Prostate gland (tissue), 2 donors: ENCODE measurements at regions not wholly inside any gene's neighbourhood (a gene's known extent, or its start where the extent isn't known, plus 50 kb on each side); places are given as distances from the start of the nearest gene placed in this dataset.

Experiments
- DNase-seq: peaks from one replicate; pipeline ENCODE4 v3.0.0-alpha.2; 2019; ENCODE audit warnings: low spot score
- H3K27ac ChIP-seq, 2 donors: fragments of 200-600 bp; sonication (generic); 2 replicates each; pipeline ENCODE4 v1.5.1; 2017 to 2019
- H3K27me3 ChIP-seq: fragments of 200-600 bp; sonication (generic); replicated peaks from 2 replicates; pipeline ENCODE4 v1.5.1; 2019; ENCODE audit not compliant: insufficient read depth
- H3K36me3 ChIP-seq, 2 donors: fragments of 200-600 bp; sonication (generic); 1 replicate in 1 of 2; 2 replicates in 1 of 2; pipeline versions ENCODE4 v1.5.1 to v1.8.1; 2017 to 2019
- H3K4me1 ChIP-seq: fragments of 200-600 bp; sonication (generic); replicated peaks from 2 replicates; pipeline ENCODE4 v1.5.1; 2019
- H3K4me3 ChIP-seq, 2 donors: fragments of 200-600 bp; sonication (generic); 2 replicates each; pipeline ENCODE4 v1.5.1; 2017 to 2019
- H3K9me3 ChIP-seq: fragments of 200-600 bp; sonication (generic); 2 replicates; pipeline ENCODE4 v1.5.1; 2017
- POLR2A ChIP-seq: fragments of 450-650 bp; IDR thresholded peaks from one replicate; pipeline ENCODE4 v1.6.1; 2016; ENCODE audit warnings: antibody characterized with exemption, mild to moderate bottlenecking
- POLR2AphosphoS5 ChIP-seq: sonication (generic); formaldehyde crosslinking; IDR thresholded peaks from one replicate; pipeline ENCODE4 v1.6.1; 2017; ENCODE audit warnings: antibody characterized with exemption
- WGBS: methylation state at CpG from one replicate; pipeline ENCODE4 v1.1.5; 2018; 5-methylcytosine and 5-hydroxymethylcytosine counted together
- intact Hi-C: fragments of 100-400 bp; cut with DNase I; formaldehyde crosslinking; loops from one replicate; pipeline ENCODE4 v1.14.2; 2022
- TF ChIP-seq, protein P1 (sequence below), 4 experiments: fragments of 200-600 bp in 2 of 4; fragments of 450-650 bp in 2 of 4; sonication (generic) in 2 of 4; IDR thresholded peaks; 1 replicate in 3 of 4; 2 replicates in 1 of 4; pipeline ENCODE4 v1.5.1; 2016 to 2019; ENCODE audit warnings: antibody characterized with exemption in 4 of 4, mild to moderate bottlenecking in 2 of 4, moderate library complexity in 2 of 4

DNA sequence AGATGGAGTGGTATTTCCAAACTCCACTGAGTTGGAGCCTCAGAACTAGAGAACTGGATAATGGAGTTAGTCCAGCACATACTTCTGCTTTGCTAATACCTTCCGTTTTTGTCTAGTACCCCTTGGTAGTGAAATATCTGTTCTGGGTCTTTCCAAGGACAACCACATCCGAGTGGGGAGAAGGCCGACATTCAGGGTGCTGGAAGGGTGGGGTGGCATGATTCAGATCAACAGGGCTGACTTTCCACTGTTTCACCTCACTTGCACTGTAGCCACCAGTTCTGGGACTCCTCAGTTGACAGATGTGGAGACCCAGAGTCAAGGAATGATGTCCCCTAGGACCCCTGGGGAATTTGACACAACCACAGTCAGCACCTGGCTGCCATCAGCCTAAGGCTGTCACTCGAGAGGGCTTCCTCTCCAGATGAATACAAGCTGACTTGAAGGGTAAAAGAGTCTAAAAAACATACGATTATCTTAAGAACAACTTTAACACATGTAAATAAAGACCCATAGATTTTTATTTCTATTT lies 84.8 kb upstream of the HNF1B start:
- intact Hi-C loops: no loop called here
- H3K4me1 ChIP-seq: no peaks in the 10 kb centered on the region
- no peak overlapping the region for H3K4me3 ChIP-seq
- H3K9me3 ChIP-seq: no peaks in the 10 kb centered on the region
- no peak overlapping the region for H3K27ac ChIP-seq
- H3K36me3 ChIP-seq: no peaks in the 10 kb centered on the region
- H3K27me3 ChIP-seq: peaks cover 3% of the 10 kb centered on the region
- 75% methylated on average over 5 of the region's 5 CpGs for WGBS
- no peak for DNase-seq
- TF ChIP-seq POLR2AphosphoS5: no peak
- TF ChIP-seq, protein P1, sequence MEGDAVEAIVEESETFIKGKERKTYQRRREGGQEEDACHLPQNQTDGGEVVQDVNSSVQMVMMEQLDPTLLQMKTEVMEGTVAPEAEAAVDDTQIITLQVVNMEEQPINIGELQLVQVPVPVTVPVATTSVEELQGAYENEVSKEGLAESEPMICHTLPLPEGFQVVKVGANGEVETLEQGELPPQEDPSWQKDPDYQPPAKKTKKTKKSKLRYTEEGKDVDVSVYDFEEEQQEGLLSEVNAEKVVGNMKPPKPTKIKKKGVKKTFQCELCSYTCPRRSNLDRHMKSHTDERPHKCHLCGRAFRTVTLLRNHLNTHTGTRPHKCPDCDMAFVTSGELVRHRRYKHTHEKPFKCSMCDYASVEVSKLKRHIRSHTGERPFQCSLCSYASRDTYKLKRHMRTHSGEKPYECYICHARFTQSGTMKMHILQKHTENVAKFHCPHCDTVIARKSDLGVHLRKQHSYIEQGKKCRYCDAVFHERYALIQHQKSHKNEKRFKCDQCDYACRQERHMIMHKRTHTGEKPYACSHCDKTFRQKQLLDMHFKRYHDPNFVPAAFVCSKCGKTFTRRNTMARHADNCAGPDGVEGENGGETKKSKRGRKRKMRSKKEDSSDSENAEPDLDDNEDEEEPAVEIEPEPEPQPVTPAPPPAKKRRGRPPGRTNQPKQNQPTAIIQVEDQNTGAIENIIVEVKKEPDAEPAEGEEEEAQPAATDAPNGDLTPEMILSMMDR (IDR thresholded peaks at IDR 0.05): no peak
- no peak for TF ChIP-seq POLR2A

DNA sequence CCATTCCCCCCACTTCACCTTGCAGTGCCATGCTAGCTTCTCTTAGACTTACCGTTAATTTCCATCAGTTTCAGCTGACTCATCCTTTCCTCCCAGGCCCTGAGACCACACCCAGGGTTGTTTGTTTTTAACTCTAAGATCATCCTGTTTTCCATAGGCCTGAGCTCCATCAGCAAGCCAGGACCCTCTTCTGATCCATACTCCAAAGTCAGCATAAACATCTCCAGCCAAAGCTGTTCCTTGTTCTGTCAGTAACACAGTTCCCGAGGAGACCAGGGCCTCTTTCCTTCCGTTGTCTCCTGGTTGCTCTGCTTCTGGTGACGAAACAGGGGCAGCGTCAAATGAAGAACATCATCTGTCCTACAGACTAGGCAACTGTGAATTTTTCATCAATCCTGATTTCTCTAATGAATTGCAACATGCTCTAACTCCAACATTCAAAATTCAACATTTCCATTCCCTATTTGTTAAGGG lies 83.8 kb upstream of the HNF1B start:
- Histone ChIP-seq H3K36me3 (no peaks in the 10 kb centered on the region), H3K27ac (no peak overlapping the region), H3K27me3 (peaks cover 3% of the 10 kb centered on the region), H3K4me1 (no peaks in the 10 kb centered on the region), H3K9me3 (no peaks in the 10 kb centered on the region), H3K4me3 (no peak overlapping the region)
- TF ChIP-seq, protein P1 (IDR thresholded peaks at IDR 0.05): no peak
- TF ChIP-seq POLR2A (no peak), POLR2AphosphoS5 (no peak)
- intact Hi-C loops: no loop called here
- 67% methylated on average over 5 of the region's 5 CpGs for WGBS
- no peak for DNase-seq

DNA sequence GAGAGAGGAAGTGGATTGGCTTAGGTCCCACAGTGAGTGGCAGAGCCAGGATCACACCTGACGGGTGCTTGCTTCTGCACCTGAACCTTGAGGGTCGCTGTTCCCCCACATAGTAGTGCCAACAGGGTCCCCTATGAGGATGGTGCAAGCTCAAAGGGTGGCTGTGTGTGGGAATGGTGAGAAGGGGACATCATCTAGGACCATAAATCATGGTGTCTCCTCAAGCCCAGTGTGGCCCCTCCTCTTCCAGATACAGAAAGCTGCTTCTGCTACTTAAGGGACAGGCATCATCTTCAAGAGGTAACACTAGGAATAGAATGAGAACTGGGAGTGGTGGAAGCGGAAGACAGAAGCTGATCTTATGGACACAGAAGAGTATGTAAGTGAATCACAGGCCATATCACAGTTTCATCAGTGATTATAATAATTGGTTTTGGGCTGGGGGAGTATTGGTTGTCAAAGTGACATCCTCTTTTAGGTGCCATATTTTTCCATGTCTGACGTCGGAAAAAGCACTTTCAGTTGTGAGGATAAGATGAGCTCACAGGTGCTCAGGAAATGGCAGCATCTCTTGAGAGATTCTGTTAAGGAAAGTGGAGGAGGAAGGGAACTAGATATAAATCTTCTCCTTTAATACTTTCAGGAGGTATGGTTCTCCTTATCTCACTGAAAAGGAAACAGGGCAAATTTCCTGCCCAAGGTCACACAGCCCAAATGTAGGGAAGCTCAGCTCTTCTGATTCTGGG lies 83.2 kb upstream of the HNF1B start:
- Histone ChIP-seq H3K36me3 (no peaks in the 10 kb centered on the region), H3K9me3 (no peaks in the 10 kb centered on the region), H3K27ac (no peak overlapping the region), H3K4me3 (no peak overlapping the region), H3K4me1 (no peaks in the 10 kb centered on the region), H3K27me3 (peaks cover 3% of the 10 kb centered on the region)
- WGBS: 78% methylated on average over 5 of the region's 5 CpGs
- DNase-seq: no peak
- intact Hi-C loops: no loop called here
- TF ChIP-seq, protein P1 (IDR thresholded peaks at IDR 0.05): no peak
- TF ChIP-seq POLR2AphosphoS5 (no peak), POLR2A (no peak)

DNA sequence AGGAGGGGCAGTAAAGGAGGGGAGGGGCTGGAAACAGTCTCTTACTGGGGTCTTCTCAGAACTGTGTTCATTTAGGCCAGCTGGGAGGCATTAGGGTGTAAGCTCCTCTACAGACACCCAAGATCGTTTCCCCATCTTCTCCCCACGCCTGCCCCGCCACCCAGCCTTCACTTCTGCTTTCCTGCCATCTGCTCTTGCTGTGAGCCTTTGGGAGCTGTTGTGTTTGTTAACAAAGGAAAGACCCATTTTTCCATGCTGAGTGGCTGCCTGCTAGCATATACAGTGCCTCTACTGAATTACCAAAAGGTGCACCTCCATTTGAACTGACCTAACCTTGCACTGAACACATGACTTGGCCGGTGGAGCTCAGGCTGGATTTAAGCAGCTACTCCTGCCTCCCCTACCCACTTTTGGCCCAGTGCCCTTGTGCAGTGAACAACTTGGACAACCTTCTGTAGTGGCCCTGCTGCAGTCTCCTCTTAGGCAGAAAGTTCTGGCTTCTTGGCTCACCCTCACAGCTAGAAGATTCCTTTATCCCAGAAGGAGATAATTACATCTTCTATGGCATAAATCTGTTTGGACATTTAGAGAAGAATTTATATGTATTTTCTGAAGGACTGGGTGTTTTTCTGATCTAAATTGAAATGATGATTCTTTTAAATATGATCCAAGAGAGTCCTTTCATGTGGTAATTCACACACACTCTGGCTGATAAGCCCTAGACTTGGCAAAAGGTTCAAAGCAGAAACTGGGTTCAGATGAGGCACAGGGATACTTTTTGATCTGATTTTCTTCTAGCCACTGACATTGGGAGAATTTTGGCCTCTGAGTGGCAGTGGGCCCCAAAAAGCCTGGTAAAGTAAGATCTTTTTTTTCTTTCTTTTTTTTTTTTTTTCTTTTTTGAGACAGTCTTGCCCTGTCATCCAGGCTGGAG lies 81.9 kb upstream of the HNF1B start:
- no peaks in the 10 kb centered on the region for H3K4me1 ChIP-seq
- no peak overlapping the region for H3K27ac ChIP-seq
- intact Hi-C loops: no loop called here
- no peaks in the 10 kb centered on the region for H3K9me3 ChIP-seq
- TF ChIP-seq, protein P1 (IDR thresholded peaks at IDR 0.05): no peak
- TF ChIP-seq POLR2AphosphoS5 (no peak), POLR2A (no peak)
- no peak for DNase-seq
- H3K4me3 ChIP-seq: no peak overlapping the region
- H3K27me3 ChIP-seq: no peaks in the 10 kb centered on the region
- no peaks in the 10 kb centered on the region for H3K36me3 ChIP-seq
- WGBS: 83% methylated on average over 4 of the region's 4 CpGs
